ENCODE measurements at regions not wholly inside any gene's neighbourhood (a gene's known extent, or its start where the extent isn't known, plus 50 kb on each side); places are given as distances from the start of the nearest gene placed in this dataset.

DNA sequence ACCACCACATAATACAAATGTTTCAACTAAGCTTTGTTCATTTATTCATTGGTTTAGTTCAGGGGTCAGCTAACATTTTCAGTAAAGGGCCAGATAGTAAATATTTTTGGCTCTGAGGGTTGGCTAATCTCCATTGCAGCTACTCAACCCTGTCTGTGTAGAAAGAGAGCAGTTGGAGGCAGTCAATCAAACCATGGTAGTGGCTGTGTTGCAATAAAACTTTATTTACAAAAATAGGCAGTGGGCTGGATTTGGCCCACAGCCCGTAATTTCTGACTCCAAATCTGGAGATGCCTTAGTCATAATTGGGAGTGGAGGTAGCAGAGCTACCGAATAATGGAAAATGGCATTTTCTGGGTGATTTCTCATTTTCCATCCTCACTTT is 242.5 kb upstream of the ZFP64 start:
- Histone ChIP-seq H4K5ac (ENCODE audit: insufficient read length, low read depth, low read length) (no peak overlapping the region), H3K9ac (replicated peaks in 1 of 4; ENCODE audit: extremely low read depth in 1 of 4, low read depth in 3 of 4, low read length in 3 of 4) (no peak overlapping the region), H3K4me3 (ENCODE audit: extremely low read depth in 1 of 4, insufficient read depth in 2 of 4, low read depth in 3 of 4, low read length in 4 of 4) (no peak overlapping the region), H2BK120ac (replicated peaks; ENCODE audit: low read depth, low read length) (no peak overlapping the region), H3K4ac (replicated peaks; ENCODE audit: insufficient read length, low read depth, low read length) (no peak overlapping the region), H3K4me1 (replicated peaks in 1 of 4; ENCODE audit: control insufficient read depth in 3 of 4, insufficient read depth in 4 of 4, low read length in 3 of 4) (0 out of 7 replicates have a peak, but pooled peaks cover 0 to 5% (median 0%) of the 10 kb centered on the region in 4 experiments), H2BK5ac (ENCODE audit: low read depth, low read length) (no peak overlapping the region), H3K27me3 (replicated peaks in 1 of 4; ENCODE audit: control insufficient read depth in 3 of 4, extremely low read depth in 1 of 4, insufficient read depth in 3 of 4, low read length in 3 of 4) (no peaks in the 10 kb centered on the region), H3K79me2 (ENCODE audit: control insufficient read depth in 1 of 2, insufficient read depth in 2 of 2, low read length in 2 of 2) (no peaks in the 10 kb centered on the region), H2BK15ac (ENCODE audit: low read length) (no peak overlapping the region), H3K27ac (ENCODE audit: low read depth, low read length) (no peak overlapping the region), H3K79me1 (ENCODE audit: low read depth, low read length) (no peaks in the 10 kb centered on the region), H2AFZ (ENCODE audit: low read length) (no peak overlapping the region), H2AK5ac (ENCODE audit: low read depth, low read length) (no peak overlapping the region), H4K8ac (ENCODE audit: extremely low read depth, insufficient read depth, low read length) (no peak overlapping the region), H3K23ac (ENCODE audit: insufficient read length) (no peak overlapping the region), H4K20me1 (replicated peaks in 1 of 2; ENCODE audit: control insufficient read depth in 1 of 2, insufficient read depth in 2 of 2, low read length in 2 of 2) (no peaks in the 10 kb centered on the region), H3K14ac (ENCODE audit: insufficient read length) (no peak overlapping the region), H4K91ac (replicated peaks; ENCODE audit: insufficient read length, low read length) (no peak overlapping the region), H3K36me3 (ENCODE audit: control insufficient read depth in 2 of 4, insufficient read depth in 4 of 4, low read length in 3 of 4) (no peaks in the 10 kb centered on the region), H3K23me2 (ENCODE audit: low read depth, low read length) (no peaks in the 10 kb centered on the region), H2BK20ac (ENCODE audit: low read length) (no peak overlapping the region), H3K9me3 (ENCODE audit: insufficient read depth in 2 of 2, low read depth in 1 of 2, low read length in 1 of 2) (0 out of 4 replicates have a peak, but pooled peaks cover 0 to 3% of the 10 kb centered on the region in 2 experiments), H3K18ac (ENCODE audit: extremely low read depth, low read length) (no peak overlapping the region), H3K56ac (replicated peaks; ENCODE audit: insufficient read length, low read depth, low read length) (no peak overlapping the region), H2BK12ac (ENCODE audit: low read depth, low read length) (no peak overlapping the region), H3K4me2 (ENCODE audit: insufficient read depth in 1 of 2, low read depth in 2 of 2, low read length in 2 of 2) (no peak overlapping the region)
- ChIA-PET CTCF (ENCODE audit: partially characterized antibody) (interaction anchor here (1.0 kb wide), 1 partner anchor 55 kb away, joined by 3 read pairs; no protein-coding TSS in a partner anchor), POLR2A (ENCODE audit: partially characterized antibody) (no interaction called here)
- FAIRE-seq: no peak
- DNase-seq (ENCODE audit: low read depth in 1 of 2, low spot score in 2 of 2): no peak
- no peak for TF ChIP-seq PHF8 (conservative IDR thresholded peaks at IDR 0.05; ENCODE audit: low read depth, low read length)
- no peak for TF ChIP-seq SRF (IDR thresholded peaks at IDR 0.05; ENCODE audit: low read depth, low read length)
- TF ChIP-seq POLR2AphosphoS5 (IDR thresholded peaks at IDR 0.05; ENCODE audit: low read depth, low read length): no peak
- TF ChIP-seq SUZ12 (IDR thresholded peaks at IDR 0.05; ENCODE audit: low read length): no peak
- no peak for TF ChIP-seq MAFK (IDR thresholded peaks at IDR 0.05; ENCODE audit: low read depth, low read length)
- TF ChIP-seq SP1 (IDR thresholded peaks at IDR 0.05; ENCODE audit: low read depth, low read length): no peak
- TF ChIP-seq KDM1A (IDR thresholded peaks at IDR 0.05; ENCODE audit: borderline replicate concordance, low read length): no peak
- no peak for TF ChIP-seq SP2 (IDR thresholded peaks at IDR 0.05; ENCODE audit: low read length)
- TF ChIP-seq JUN (IDR thresholded peaks at IDR 0.05; ENCODE audit: low read depth, low read length): no peak
- TF ChIP-seq EP300 (IDR thresholded peaks at IDR 0.05; ENCODE audit: borderline replicate concordance in 1 of 2, low read depth in 2 of 2, low read length in 2 of 2): no peak
- TF ChIP-seq NRF1 (IDR thresholded peaks at IDR 0.05; ENCODE audit: low read depth, low read length): no peak
- no peak for TF ChIP-seq TBP (IDR thresholded peaks at IDR 0.05; ENCODE audit: low read depth, low read length)
- no peak for TF ChIP-seq BACH1 (IDR thresholded peaks at IDR 0.05; ENCODE audit: low read length)
- TF ChIP-seq ASH2L (IDR thresholded peaks at IDR 0.05; ENCODE audit: low read length): no peak
- no peak for TF ChIP-seq JUND (IDR thresholded peaks at IDR 0.05; ENCODE audit: low read length)
- 86% methylated on average over 2 of the region's 2 CpGs; no CpG with 5 or more reads in 1 of the 2 experiments for WGBS, 2 experiments (ENCODE audit: extremely low coverage in 1 of 2, insufficient coverage in 1 of 2, insufficient read length in 1 of 2, insufficient replicate concordance in 2 of 2, low coverage in 1 of 2, low lambda C conversion rate in 2 of 2, missing lambda C conversion rate in 1 of 2)

All from H1 (cell line).